Caco-2 (cell line): ENCODE measurements at regions not wholly inside any gene's neighbourhood (a gene's known extent, or its start where the extent isn't known, plus 50 kb on each side); places are given as distances from the start of the nearest gene placed in this dataset.

ENCODE experiments used
- BruUV-seq: library from RNA; stranded (reverse); fragments of 400-500 nt; replicated peaks from 2 replicates; lab custom pipeline; 2021; lab: Mats Ljungman, UMichigan
- CTCF ChIA-PET: fragments of 300-600 bp; sonication (Branson Sonifier 250); formaldehyde crosslinking; loops from one replicate; lab custom pipeline; 2022; ENCODE audit warnings: antibody characterized with exemption; lab: Charles Lee
- POLR2A ChIA-PET: fragments of 300-600 bp; sonication (Branson Sonifier 250); formaldehyde crosslinking; loops from one replicate; lab custom pipeline; 2022; ENCODE audit warnings: antibody characterized with exemption; lab: Charles Lee
- DNase-seq, 2 experiments: peaks; one replicate each; pipeline versions ENCODE4 v3.0.0 to v3.0.0-alpha.2; 2020 to 2022
- H3K27me3 ChIP-seq: replicated peaks from 2 replicates; pipeline ENCODE4 v1.6.0; 2011; ENCODE audit warnings: low read length; ENCODE audit not compliant: control insufficient read depth, insufficient read depth
- H3K36me3 ChIP-seq: 2 replicates; pipeline ENCODE4 v1.5.1; 2011; ENCODE audit warnings: low read length; ENCODE audit not compliant: control insufficient read depth, insufficient read depth
- H3K4me1 ChIP-seq: fragments of 250-450 bp; sonication (Bioruptor Pico); 2 replicates; pipeline ENCODE4 v1.5.1; 2020; ENCODE audit warnings: mild to moderate bottlenecking
- H3K4me3 ChIP-seq: 2 replicates; pipeline ENCODE4 v1.5.1; 2011; ENCODE audit warnings: low read depth, mild to moderate bottlenecking, control low read depth, low read length
- H3K9me3 ChIP-seq: fragments of 250-450 bp; sonication (Bioruptor Pico); 2 replicates; pipeline ENCODE4 v1.5.1; 2020; ENCODE audit warnings: mild to moderate bottlenecking, moderate library complexity
- H3K27ac Mint-ChIP-seq: one replicate; pipeline ENCODE4 v1.8.0; 2022; ENCODE audit warnings: mixed read lengths; ENCODE audit not compliant: unreplicated experiment
- H3K27me3 Mint-ChIP-seq: one replicate; pipeline ENCODE4 v1.8.0; 2022; ENCODE audit warnings: mixed read lengths; ENCODE audit not compliant: insufficient read depth, unreplicated experiment
- H3K36me3 Mint-ChIP-seq: one replicate; pipeline ENCODE4 v1.8.0; 2022; ENCODE audit warnings: mild to moderate bottlenecking, mixed read lengths; ENCODE audit not compliant: insufficient read depth, unreplicated experiment
- H3K4me1 Mint-ChIP-seq: one replicate; pipeline ENCODE4 v1.8.0; 2022; ENCODE audit warnings: low read depth, mixed read lengths; ENCODE audit not compliant: unreplicated experiment
- H3K4me3 Mint-ChIP-seq: one replicate; pipeline ENCODE4 v1.8.0; 2022; ENCODE audit warnings: mild to moderate bottlenecking, moderate library complexity, mixed read lengths; ENCODE audit not compliant: unreplicated experiment
- H3K9me3 Mint-ChIP-seq: one replicate; pipeline ENCODE4 v1.8.0; 2022; ENCODE audit warnings: mixed read lengths; ENCODE audit not compliant: unreplicated experiment
- intact Hi-C: fragments of 100-400 bp; cut with micrococcal nuclease; formaldehyde crosslinking; loops from one replicate; pipeline ENCODE4 v1.10.0; 2022; ENCODE audit not compliant: unreplicated experiment
- TF ChIP-seq, protein P1 (sequence below), 2 experiments: fragments of 200-600 bp in 1 of 2; IDR thresholded peaks; 1 replicate in 1 of 2; 2 replicates in 1 of 2; pipeline versions ENCODE4 v1.5.1 to v1.8.0; 2011 to 2022; ENCODE audit warnings: antibody characterized with exemption in 1 of 2, control low read depth in 1 of 2, inconsistent platforms in 1 of 2, low read depth in 1 of 2, low read length in 1 of 2, mild to moderate bottlenecking in 1 of 2, moderate library complexity in 1 of 2; ENCODE audit not compliant: insufficient read depth in 1 of 2, severe bottlenecking in 1 of 2, unreplicated experiment in 1 of 2

DNA sequence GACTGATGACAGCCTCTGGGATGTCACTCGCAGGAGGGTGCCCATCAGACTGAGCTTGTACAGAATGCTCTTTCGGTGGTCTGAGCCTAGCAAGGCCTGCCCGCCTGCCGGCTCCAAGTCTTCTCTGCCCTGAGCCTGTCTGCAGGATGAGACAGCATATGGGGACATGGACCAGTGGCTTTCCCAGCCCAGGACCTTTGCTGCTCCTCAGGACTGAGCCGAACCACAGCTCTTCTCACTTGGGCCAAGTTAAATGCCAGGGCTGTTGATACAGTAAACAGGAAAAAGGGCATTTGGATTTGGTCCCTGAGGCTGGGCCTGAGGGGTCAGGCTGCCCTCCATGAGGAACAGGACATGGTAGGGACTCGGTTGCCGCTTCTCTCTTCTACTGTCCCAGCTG lies 64.3 kb upstream of the EPS8L3 start:
- Mint-ChIP-seq H3K27ac (no peak overlapping the region), H3K4me3 (no peak overlapping the region), H3K36me3 (no peaks in the 10 kb centered on the region), H3K9me3 (no peaks in the 10 kb centered on the region), H3K4me1 (peaks cover 14% of the 10 kb centered on the region), H3K27me3 (no peaks in the 10 kb centered on the region)
- no peaks in the 10 kb centered on the region for H3K27me3 ChIP-seq
- H3K4me3 ChIP-seq = no peak overlapping the region
- H3K9me3 ChIP-seq = no peaks in the 10 kb centered on the region
- peaks cover 10% of the 10 kb centered on the region for H3K4me1 ChIP-seq
- no peaks in the 10 kb centered on the region for H3K36me3 ChIP-seq
- intact Hi-C loops = no loop called here
- BruUV-seq = no TSS peak
- CTCF ChIA-PET = no interaction called here
- POLR2A ChIA-PET = interaction anchor here (0.7 kb wide), 1 partner anchor 166 kb away, joined by 8 read pairs; no protein-coding TSS in a partner anchor
- no peak for DNase-seq
- TF ChIP-seq, protein P1, sequence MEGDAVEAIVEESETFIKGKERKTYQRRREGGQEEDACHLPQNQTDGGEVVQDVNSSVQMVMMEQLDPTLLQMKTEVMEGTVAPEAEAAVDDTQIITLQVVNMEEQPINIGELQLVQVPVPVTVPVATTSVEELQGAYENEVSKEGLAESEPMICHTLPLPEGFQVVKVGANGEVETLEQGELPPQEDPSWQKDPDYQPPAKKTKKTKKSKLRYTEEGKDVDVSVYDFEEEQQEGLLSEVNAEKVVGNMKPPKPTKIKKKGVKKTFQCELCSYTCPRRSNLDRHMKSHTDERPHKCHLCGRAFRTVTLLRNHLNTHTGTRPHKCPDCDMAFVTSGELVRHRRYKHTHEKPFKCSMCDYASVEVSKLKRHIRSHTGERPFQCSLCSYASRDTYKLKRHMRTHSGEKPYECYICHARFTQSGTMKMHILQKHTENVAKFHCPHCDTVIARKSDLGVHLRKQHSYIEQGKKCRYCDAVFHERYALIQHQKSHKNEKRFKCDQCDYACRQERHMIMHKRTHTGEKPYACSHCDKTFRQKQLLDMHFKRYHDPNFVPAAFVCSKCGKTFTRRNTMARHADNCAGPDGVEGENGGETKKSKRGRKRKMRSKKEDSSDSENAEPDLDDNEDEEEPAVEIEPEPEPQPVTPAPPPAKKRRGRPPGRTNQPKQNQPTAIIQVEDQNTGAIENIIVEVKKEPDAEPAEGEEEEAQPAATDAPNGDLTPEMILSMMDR (IDR thresholded peaks at IDR 0.05; ENCODE audit: insufficient read depth in 1 of 2, low read depth in 1 of 2, low read length in 1 of 2, severe bottlenecking in 1 of 2, unreplicated experiment in 1 of 2) = no peak

DNA sequence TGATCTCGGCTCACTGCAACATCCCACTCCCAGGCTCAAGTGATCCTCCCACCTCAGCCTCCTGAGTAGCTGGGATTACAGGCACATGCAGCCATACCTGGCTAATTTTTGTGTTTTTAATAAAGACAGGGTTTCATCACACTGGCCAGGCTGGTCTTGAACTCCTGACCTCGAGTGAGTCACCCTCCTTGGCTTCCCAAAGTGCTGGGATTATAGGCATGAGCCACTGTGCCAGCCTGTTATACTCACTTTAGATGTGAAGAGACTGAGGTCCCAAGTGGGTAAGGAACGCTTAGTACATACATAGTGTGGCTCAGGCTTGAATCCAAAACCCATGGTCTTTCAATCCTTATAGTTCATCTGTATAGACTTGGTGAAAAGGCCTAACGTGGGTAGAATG lies 63.7 kb upstream of the EPS8L3 start:
- ChIA-PET CTCF (no interaction called here), POLR2A (no interaction called here)
- H3K36me3 Mint-ChIP-seq = peaks cover 5% of the 10 kb centered on the region
- intact Hi-C loops = no loop called here
- H3K4me1 Mint-ChIP-seq = peaks cover 19% of the 10 kb centered on the region
- no TSS peak for BruUV-seq
- Histone ChIP-seq H3K27me3 (no peaks in the 10 kb centered on the region), H3K36me3 (no peaks in the 10 kb centered on the region), H3K4me3 (no peak overlapping the region), H3K9me3 (no peaks in the 10 kb centered on the region), H3K4me1 (peaks cover 10% of the 10 kb centered on the region)
- TF ChIP-seq, protein P1 (IDR thresholded peaks at IDR 0.05; ENCODE audit: insufficient read depth in 1 of 2, low read depth in 1 of 2, low read length in 1 of 2, severe bottlenecking in 1 of 2, unreplicated experiment in 1 of 2) = no peak
- H3K9me3 Mint-ChIP-seq = no peaks in the 10 kb centered on the region
- H3K27ac Mint-ChIP-seq = no peak overlapping the region
- no peak overlapping the region for H3K4me3 Mint-ChIP-seq
- DNase-seq = no peak
- H3K27me3 Mint-ChIP-seq = no peaks in the 10 kb centered on the region

DNA sequence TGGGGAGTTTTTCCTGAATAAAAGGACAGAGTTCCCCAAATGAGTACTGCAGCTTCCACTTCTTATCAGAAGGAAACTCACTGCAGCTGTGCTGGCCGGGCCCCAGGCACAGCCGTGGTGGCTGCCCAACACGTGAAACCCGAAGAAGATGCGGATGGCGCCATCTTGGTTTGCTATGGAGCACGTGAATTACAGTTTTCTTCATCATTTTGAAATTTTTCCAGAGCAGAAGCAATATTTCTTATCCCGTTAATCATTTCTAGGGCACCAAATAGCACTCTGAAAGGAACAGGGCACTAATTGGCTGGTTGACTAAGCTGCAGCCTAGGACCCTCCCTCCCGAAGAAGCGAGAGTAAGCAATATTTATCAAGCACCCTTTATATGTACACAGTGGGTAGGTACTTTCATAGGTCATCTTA lies 63.2 kb upstream of the EPS8L3 start:
- H3K9me3 Mint-ChIP-seq = no peaks in the 10 kb centered on the region
- Histone ChIP-seq H3K4me1 (peaks cover 10% of the 10 kb centered on the region), H3K27me3 (no peaks in the 10 kb centered on the region), H3K4me3 (no peak overlapping the region), H3K9me3 (no peaks in the 10 kb centered on the region), H3K36me3 (no peaks in the 10 kb centered on the region)
- intact Hi-C loops = no loop called here
- peaks cover 21% of the 10 kb centered on the region for H3K4me1 Mint-ChIP-seq
- ChIA-PET POLR2A (no interaction called here), CTCF (no interaction called here)
- no TSS peak for BruUV-seq
- no peaks in the 10 kb centered on the region for H3K27me3 Mint-ChIP-seq
- TF ChIP-seq, protein P1 (IDR thresholded peaks at IDR 0.05; ENCODE audit: insufficient read depth in 1 of 2, low read depth in 1 of 2, low read length in 1 of 2, severe bottlenecking in 1 of 2, unreplicated experiment in 1 of 2) = no peak
- peaks cover 6% of the 10 kb centered on the region for H3K36me3 Mint-ChIP-seq
- H3K4me3 Mint-ChIP-seq = no peak overlapping the region
- DNase-seq = no peak
- H3K27ac Mint-ChIP-seq = no peak overlapping the region
